ENCODE measurements at regions not wholly inside any gene's neighbourhood (a gene's known extent, or its start where the extent isn't known, plus 50 kb on each side); places are given as distances from the start of the nearest gene placed in this dataset.

DNA sequence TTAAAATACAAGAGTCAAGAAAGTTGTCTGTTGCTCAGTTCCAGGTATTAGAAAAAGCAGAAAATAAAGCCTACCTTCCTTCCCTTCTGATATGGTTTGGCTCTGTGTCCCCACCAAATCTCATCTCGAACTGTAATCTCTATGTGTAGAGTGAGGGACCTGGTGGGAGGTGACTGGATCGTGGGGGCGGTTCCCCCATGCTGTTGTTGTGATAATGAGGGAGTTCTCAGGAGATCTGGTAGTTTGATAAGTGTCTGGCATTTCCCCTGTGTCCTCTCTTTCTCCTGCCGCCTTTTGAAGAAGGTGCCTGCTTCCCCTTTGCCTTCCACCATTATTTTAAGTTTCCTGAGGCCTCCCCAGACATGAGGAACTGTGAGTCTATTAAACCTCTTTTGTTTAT lies 288.8 kb upstream of the LMCD1 start:
- BruUV-seq (replicated peaks) = no TSS peak
- Histone ChIP-seq H3K27ac (ENCODE audit: insufficient read depth, low read depth, low read length) (no peak overlapping the region), H3K4me2 (ENCODE audit: insufficient read depth, low read length) (no peak overlapping the region), H4K20me1 (replicated peaks; ENCODE audit: control insufficient read depth, extremely low read depth, insufficient read depth, low read length) (no peaks in the 10 kb centered on the region), H3K27me3 (ENCODE audit: control insufficient read depth in 2 of 2, insufficient read depth in 2 of 2, low read length in 2 of 2) (no peaks in the 10 kb centered on the region), H2AFZ (ENCODE audit: low read depth, low read length) (no peak overlapping the region), H3K4me1 (ENCODE audit: control insufficient read depth, extremely low read depth, insufficient read depth, low read length) (no peaks in the 10 kb centered on the region), H3K9me1 (replicated peaks; ENCODE audit: control insufficient read depth, extremely low read depth, insufficient read depth, low read length) (no peaks in the 10 kb centered on the region), H3K4me3 (replicated peaks in 1 of 3; ENCODE audit: insufficient read depth in 1 of 3, low read depth in 1 of 3, low read length in 3 of 3) (no peak overlapping the region), H3K79me2 (ENCODE audit: control insufficient read depth, insufficient read depth, low read length) (no peaks in the 10 kb centered on the region), H3K9ac (replicated peaks; ENCODE audit: extremely low read depth, insufficient read depth, low read length) (no peak overlapping the region), H3K9me3 (replicated peaks; ENCODE audit: control insufficient read depth, insufficient read depth, low read length) (no peaks in the 10 kb centered on the region), H3K36me3 (ENCODE audit: control insufficient read depth in 2 of 2, extremely low read depth in 1 of 2, insufficient read depth in 2 of 2, low read length in 2 of 2) (no peaks in the 10 kb centered on the region)
- POLR2A ChIA-PET = no interaction called here
- TF ChIP-seq JUN (IDR thresholded peaks at IDR 0.05; ENCODE audit: borderline replicate concordance, insufficient read depth, insufficient read length, low read depth) (no peak), FOS (IDR thresholded peaks at IDR 0.05; ENCODE audit: borderline replicate concordance, insufficient read depth, low read length) (no peak), EZH2 (IDR thresholded peaks at IDR 0.05; ENCODE audit: borderline replicate concordance, low read depth, low read length, severe bottlenecking) (no peak), GATA2 (IDR thresholded peaks at IDR 0.05; ENCODE audit: insufficient read depth, insufficient read length, low read depth, low read length) (no peak), POLR2AphosphoS5 (IDR thresholded peaks at IDR 0.05; ENCODE audit: insufficient read depth, low read depth, low read length) (no peak), MYC (IDR thresholded peaks at IDR 0.05; ENCODE audit: low read depth, low read length) (no peak), POLR2A (IDR thresholded peaks at IDR 0.05; ENCODE audit: low read depth, low read length) (no peak)
- TF ChIP-seq, protein P1, sequence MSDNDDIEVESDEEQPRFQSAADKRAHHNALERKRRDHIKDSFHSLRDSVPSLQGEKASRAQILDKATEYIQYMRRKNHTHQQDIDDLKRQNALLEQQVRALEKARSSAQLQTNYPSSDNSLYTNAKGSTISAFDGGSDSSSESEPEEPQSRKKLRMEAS (IDR thresholded peaks at IDR 0.05; ENCODE audit: insufficient read depth, insufficient read length) = no peak
- TF ChIP-seq, protein P2, sequence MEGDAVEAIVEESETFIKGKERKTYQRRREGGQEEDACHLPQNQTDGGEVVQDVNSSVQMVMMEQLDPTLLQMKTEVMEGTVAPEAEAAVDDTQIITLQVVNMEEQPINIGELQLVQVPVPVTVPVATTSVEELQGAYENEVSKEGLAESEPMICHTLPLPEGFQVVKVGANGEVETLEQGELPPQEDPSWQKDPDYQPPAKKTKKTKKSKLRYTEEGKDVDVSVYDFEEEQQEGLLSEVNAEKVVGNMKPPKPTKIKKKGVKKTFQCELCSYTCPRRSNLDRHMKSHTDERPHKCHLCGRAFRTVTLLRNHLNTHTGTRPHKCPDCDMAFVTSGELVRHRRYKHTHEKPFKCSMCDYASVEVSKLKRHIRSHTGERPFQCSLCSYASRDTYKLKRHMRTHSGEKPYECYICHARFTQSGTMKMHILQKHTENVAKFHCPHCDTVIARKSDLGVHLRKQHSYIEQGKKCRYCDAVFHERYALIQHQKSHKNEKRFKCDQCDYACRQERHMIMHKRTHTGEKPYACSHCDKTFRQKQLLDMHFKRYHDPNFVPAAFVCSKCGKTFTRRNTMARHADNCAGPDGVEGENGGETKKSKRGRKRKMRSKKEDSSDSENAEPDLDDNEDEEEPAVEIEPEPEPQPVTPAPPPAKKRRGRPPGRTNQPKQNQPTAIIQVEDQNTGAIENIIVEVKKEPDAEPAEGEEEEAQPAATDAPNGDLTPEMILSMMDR (IDR thresholded peaks at IDR 0.05; ENCODE audit: extremely low read depth in 1 of 2, insufficient read depth in 1 of 2, low read depth in 1 of 2, low read length in 2 of 2) = no peak
- CTCF ChIA-PET = no interaction called here
- intact Hi-C loops (cut with micrococcal nuclease) (no loop called here), dilution Hi-C loops (cut with MboI; ENCODE audit: extremely low pct_ligation_motif_present, low sequenced_read_pairs) (no loop called here)
- FAIRE-seq (no peak), DNase-seq (ENCODE audit: low read depth, low spot score) (no peak)

Measured in endothelial cell of umbilical vein (primary cell).